ENCODE measurements at regions not wholly inside any gene's neighbourhood (a gene's known extent, or its start where the extent isn't known, plus 50 kb on each side); places are given as distances from the start of the nearest gene placed in this dataset.

DNA sequence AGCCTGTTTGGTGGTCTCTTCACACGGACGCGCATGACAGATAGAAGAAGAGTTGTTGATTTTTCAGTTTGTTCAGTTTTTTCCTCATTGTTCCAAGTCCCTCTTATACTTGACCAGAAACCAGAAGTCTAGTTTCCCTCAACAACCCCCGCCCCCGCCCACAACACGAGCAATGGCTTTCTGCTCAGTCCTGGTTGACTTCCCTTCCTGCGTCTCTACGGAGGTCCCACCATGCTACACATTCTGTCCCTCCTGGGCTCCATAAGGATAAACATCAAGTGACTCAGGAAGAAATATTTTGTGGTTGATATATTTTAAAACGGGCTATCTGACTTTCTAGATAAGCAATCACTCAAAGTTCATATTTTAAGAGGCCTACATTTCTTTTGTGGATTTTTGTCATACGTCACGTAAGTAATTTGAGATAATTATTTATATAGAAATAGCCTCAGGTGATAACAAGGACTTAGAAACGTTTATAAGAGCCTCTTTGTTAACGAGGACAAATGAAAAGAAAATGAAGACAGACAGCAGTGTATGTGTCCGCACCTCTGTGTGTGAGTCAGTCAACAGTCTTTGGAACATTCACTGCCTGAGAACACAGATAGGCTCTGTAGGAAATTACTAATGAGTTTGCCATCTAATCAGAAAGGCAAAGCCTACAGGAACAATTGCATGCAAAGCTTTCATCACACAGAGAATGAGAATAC lies 214.4 kb downstream of the RAP2A start:
- no peaks in the 10 kb centered on the region for H3K9me3 ChIP-seq
- DNase-seq: no peak
- no peak overlapping the region for H3K4me3 ChIP-seq
- no peak for ATAC-seq
- intact Hi-C loops (cut with DNase I): no loop called here
- no peaks in the 10 kb centered on the region for H3K27me3 ChIP-seq (ENCODE audit: low read depth)
- no peaks in the 10 kb centered on the region for H3K4me1 ChIP-seq
- H3K36me3 ChIP-seq: no peaks in the 10 kb centered on the region
- no peak overlapping the region for H3K27ac ChIP-seq
- no peak for TF ChIP-seq CTCF (IDR thresholded peaks at IDR 0.05)

DNA sequence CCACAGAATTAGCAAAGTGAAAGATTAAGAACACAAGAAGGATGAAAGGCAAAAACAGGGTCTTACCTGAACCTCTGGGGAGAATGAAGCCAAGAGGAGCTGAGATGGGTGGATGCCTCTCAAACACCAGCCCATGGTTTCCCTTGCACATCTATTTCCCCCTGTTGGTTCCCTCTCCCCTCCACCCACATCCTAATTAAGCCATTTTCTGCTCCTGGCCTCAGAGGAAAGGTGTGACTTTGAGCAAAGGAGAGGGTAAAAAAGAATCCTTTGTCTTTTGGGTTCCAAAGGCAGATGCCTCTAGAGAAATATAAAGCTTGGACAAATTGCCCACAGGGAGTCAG lies 214.9 kb downstream of the RAP2A start:
- TF ChIP-seq CTCF (IDR thresholded peaks at IDR 0.05): no peak
- intact Hi-C loops (cut with DNase I): no loop called here
- DNase-seq: no peak
- Histone ChIP-seq H3K4me1 (no peaks in the 10 kb centered on the region), H3K27ac (no peak overlapping the region), H3K4me3 (no peak overlapping the region), H3K36me3 (no peaks in the 10 kb centered on the region), H3K9me3 (no peaks in the 10 kb centered on the region), H3K27me3 (ENCODE audit: low read depth) (no peaks in the 10 kb centered on the region)
- no peak for ATAC-seq

DNA sequence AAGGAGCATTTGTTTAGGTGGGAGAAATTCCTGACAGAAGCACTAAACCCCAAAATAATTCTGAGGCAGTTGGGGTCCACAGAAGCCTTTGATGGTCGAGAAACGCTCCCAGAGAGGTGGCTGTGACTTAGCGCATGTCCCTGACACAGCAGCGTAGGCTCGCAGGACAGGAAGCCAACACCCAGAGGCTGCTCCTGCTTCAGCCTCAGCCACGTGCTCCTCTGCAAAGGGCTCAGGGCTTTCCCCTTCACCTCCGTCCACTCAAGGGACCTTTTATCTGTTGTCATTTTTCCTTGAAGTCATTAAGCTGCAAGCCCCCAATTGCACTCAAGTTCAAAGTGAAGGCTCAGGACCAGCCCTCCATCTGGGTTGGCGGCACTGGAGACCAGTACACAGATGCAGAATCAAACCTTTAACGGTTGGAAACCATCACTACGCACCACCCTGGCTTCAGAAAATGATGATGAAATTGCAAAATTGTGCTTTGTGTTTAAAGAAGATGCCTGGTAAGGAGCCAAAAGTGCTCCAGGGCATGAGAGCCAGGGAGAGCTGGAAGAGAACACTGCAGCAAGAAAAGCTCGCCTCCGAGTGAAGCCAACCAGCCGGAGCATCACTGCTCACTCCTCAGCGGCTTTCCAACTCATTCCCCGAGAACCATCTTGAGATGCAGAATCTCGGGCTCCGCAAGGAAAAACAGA lies 219.6 kb downstream of the RAP2A start:
- ATAC-seq (peak in 1 of 2 donors; percentile 54), DNase-seq (no peak)
- Histone ChIP-seq H3K4me3 (no peak overlapping the region), H3K36me3 (no peaks in the 10 kb centered on the region), H3K9me3 (no peaks in the 10 kb centered on the region), H3K4me1 (no peaks in the 10 kb centered on the region), H3K27me3 (ENCODE audit: low read depth) (no peaks in the 10 kb centered on the region), H3K27ac (no peak overlapping the region)
- TF ChIP-seq CTCF (IDR thresholded peaks at IDR 0.05): no peak
- intact Hi-C loops (cut with DNase I): no loop called here

GRCh38 chr13:97654236-97654635 lies 220.3 kb downstream of the RAP2A start:
- Histone ChIP-seq H3K9me3 (no peaks in the 10 kb centered on the region), H3K4me3 (no peak overlapping the region), H3K4me1 (no peaks in the 10 kb centered on the region), H3K27me3 (ENCODE audit: low read depth) (no peaks in the 10 kb centered on the region), H3K36me3 (no peaks in the 10 kb centered on the region), H3K27ac (no peak overlapping the region)
- intact Hi-C loops (cut with DNase I): no loop called here
- DNase-seq (no peak), ATAC-seq (no peak)
- TF ChIP-seq CTCF (IDR thresholded peaks at IDR 0.05): no peak

DNA sequence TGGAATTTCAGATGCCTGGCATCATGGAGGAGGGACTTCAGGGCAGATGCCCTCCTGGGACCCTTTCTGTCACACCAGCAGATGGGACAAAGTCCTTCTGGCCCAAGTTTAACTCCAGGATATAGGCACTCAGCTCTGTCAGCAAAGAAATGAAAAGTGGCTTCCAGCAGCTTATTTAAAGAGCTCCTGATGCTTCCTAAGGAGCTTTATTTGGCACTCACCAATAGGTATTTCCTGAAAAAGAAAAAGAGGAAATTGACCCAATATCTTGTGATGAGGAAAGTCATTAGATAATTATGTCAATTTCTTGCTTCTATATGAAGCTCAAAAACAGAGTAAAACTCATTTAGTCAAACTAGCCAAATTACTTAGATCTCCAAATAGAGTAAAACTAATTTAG lies 224.6 kb downstream of the RAP2A start:
- DNase-seq: no peak
- intact Hi-C loops (cut with DNase I): no loop called here
- no peaks in the 10 kb centered on the region for H3K27me3 ChIP-seq (ENCODE audit: low read depth)
- no peaks in the 10 kb centered on the region for H3K36me3 ChIP-seq
- no peak overlapping the region for H3K4me3 ChIP-seq
- H3K9me3 ChIP-seq: no peaks in the 10 kb centered on the region
- no peak for TF ChIP-seq CTCF (IDR thresholded peaks at IDR 0.05)
- H3K4me1 ChIP-seq: no peaks in the 10 kb centered on the region
- H3K27ac ChIP-seq: no peak overlapping the region
- no peak for ATAC-seq

Measured in lower lobe of right lung (tissue), 2 donors.